SK-N-SH (cell line): ENCODE measurements at regions not wholly inside any gene's neighbourhood (a gene's known extent, or its start where the extent isn't known, plus 50 kb on each side); places are given as distances from the start of the nearest gene placed in this dataset.

Experiments
- CTCF ChIA-PET: fragments of 300-600, 350-600 bp; formaldehyde crosslinking; extraction: SDS; loops from one replicate; lab custom pipeline; 2021; lab: Yijun Ruan, JAX
- POLR2A ChIA-PET: fragments of 350-600 bp; sonication (Branson Sonifier 250); formaldehyde crosslinking; extraction: SDS; loops from one replicate; lab custom pipeline; 2020; ENCODE audit warnings: antibody characterized with exemption, inconsistent platforms; lab: Yijun Ruan, JAX
- DNase-seq: peaks from one replicate; pipeline ENCODE4 v3.0.0; 2012
- H2AFZ ChIP-seq: fragments of 200-600 bp; sonication (generic); 2 replicates; pipeline ENCODE4 v1.8.1; 2016; ENCODE audit warnings: antibody characterized with exemption, mild to moderate bottlenecking, low read depth
- H3F3A ChIP-seq: fragments of 200-600 bp; sonication (generic); replicated peaks from 2 replicates; pipeline ENCODE3; 2016; ENCODE audit warnings: antibody characterized with exemption, mild to moderate bottlenecking; ENCODE audit not compliant: insufficient read depth
- H3K27ac ChIP-seq, 2 experiments: fragments of 200-500 bp in 1 of 2; fragments of 200-600 bp in 1 of 2; sonication (Bioruptor generic) in 1 of 2; sonication (generic), shearing (Covaris generic) in 1 of 2; 2 replicates each; pipeline versions ENCODE4 v1.5.1 to v1.6.1; 2014 to 2016; ENCODE audit warnings: low read depth in 2 of 2, inconsistent platforms in 1 of 2, low read length in 1 of 2, mild to moderate bottlenecking in 1 of 2, mixed read lengths in 1 of 2
- H3K27me3 ChIP-seq: fragments of 200-600 bp; sonication (generic), shearing (Covaris generic); 2 replicates; pipeline ENCODE4 v1.6.1; 2016; ENCODE audit warnings: mixed run types; ENCODE audit not compliant: insufficient read depth
- H3K36me3 ChIP-seq, 2 experiments: fragments of 200-500 bp in 1 of 2; fragments of 200-600 bp in 1 of 2; sonication (Bioruptor generic) in 1 of 2; sonication (generic) in 1 of 2; replicated peaks in 1 of 2; 2 replicates each; pipeline versions ENCODE3 to v1.5.1; 2014 to 2016; ENCODE audit warnings: low read length in 1 of 2, mild to moderate bottlenecking in 1 of 2; ENCODE audit not compliant: insufficient read depth in 2 of 2, control insufficient read depth in 1 of 2
- H3K4me1 ChIP-seq, 2 experiments: fragments of 200-500 bp in 1 of 2; fragments of 200-600 bp in 1 of 2; sonication (Bioruptor generic) in 1 of 2; sonication (generic), shearing (Covaris generic) in 1 of 2; 2 replicates each; pipeline versions ENCODE4 v1.5.1 to v1.6.1; 2014 to 2016; ENCODE audit warnings: low read depth in 1 of 2, low read length in 1 of 2, mixed run types in 1 of 2; ENCODE audit not compliant: insufficient read depth in 2 of 2, control insufficient read depth in 1 of 2
- H3K4me2 ChIP-seq: fragments of 200-600 bp; sonication (generic), shearing (Covaris generic); 2 replicates; pipeline ENCODE4 v1.6.1; 2017; ENCODE audit warnings: mixed run types
- H3K4me3 ChIP-seq, 2 experiments: fragments of 200-500 bp in 1 of 2; fragments of 200-600 bp in 1 of 2; sonication (Bioruptor generic) in 1 of 2; sonication (generic), shearing (Covaris generic) in 1 of 2; 2 replicates each; pipeline versions ENCODE4 v1.5.1 to v1.8.1; 2014 to 2016; ENCODE audit warnings: low read depth in 2 of 2, inconsistent platforms in 1 of 2, low read length in 1 of 2, mild to moderate bottlenecking in 1 of 2, mixed read lengths in 1 of 2, moderate library complexity in 1 of 2
- H3K79me2 ChIP-seq: fragments of 200-600 bp; sonication (generic); 2 replicates; pipeline ENCODE4 v1.8.1; 2017; ENCODE audit warnings: mild to moderate bottlenecking; ENCODE audit not compliant: insufficient read depth
- H3K9ac ChIP-seq: fragments of 200-600 bp; sonication (generic); 2 replicates; pipeline ENCODE4 v1.6.1; 2017; ENCODE audit warnings: mixed run types
- H3K9me2 ChIP-seq: fragments of 200-600 bp; sonication (generic); 2 replicates; pipeline ENCODE4 v1.6.1; 2017; ENCODE audit warnings: mixed run types
- H3K9me3 ChIP-seq: fragments of 200-600 bp; sonication (generic); 2 replicates; pipeline ENCODE4 v1.6.1; 2017; ENCODE audit warnings: mixed run types, mild to moderate bottlenecking, moderate library complexity
- H4K20me1 ChIP-seq: fragments of 200-600 bp; sonication (generic); 2 replicates; pipeline ENCODE4 v1.6.1; 2017; ENCODE audit warnings: mild to moderate bottlenecking, mixed run types; ENCODE audit not compliant: insufficient read depth
- CHD2 ChIP-seq: fragments of 150-350 bp; IDR thresholded peaks from 2 replicates; pipeline ENCODE4 v1.6.1; 2018; ENCODE audit warnings: low read length; ENCODE audit not compliant: partially characterized antibody
- FOXJ3 ChIP-seq: sonication (generic); formaldehyde crosslinking; IDR thresholded peaks from 2 replicates; pipeline ENCODE4 v1.5.1; 2020; ENCODE audit warnings: mild to moderate bottlenecking, missing genetic modification reagents
- GABPA ChIP-seq: IDR thresholded peaks from 2 replicates; pipeline ENCODE4 v1.4.0; 2012; ENCODE audit warnings: low read depth, mild to moderate bottlenecking
- GATA2 ChIP-seq: sonication (generic); formaldehyde crosslinking; IDR thresholded peaks from 2 replicates; pipeline ENCODE4 v1.5.0; 2020; ENCODE audit warnings: mild to moderate bottlenecking, missing genetic modification reagents
- IRF3 ChIP-seq: fragments of 150-350 bp; IDR thresholded peaks from 2 replicates; pipeline ENCODE4 v1.6.1; 2016; ENCODE audit warnings: mild to moderate bottlenecking, low read depth, low read length
- MXI1 ChIP-seq: IDR thresholded peaks from 2 replicates; pipeline ENCODE4 v1.6.1; 2012; ENCODE audit warnings: mild to moderate bottlenecking, low read depth, low read length, improper control_type of control experiment
- POLR2AphosphoS5 ChIP-seq: IDR thresholded peaks from 2 replicates; pipeline ENCODE4 v1.6.1; 2012; ENCODE audit warnings: low read depth, low read length
- RAD21 ChIP-seq: IDR thresholded peaks from 2 replicates; pipeline ENCODE4 v1.6.1; 2012; ENCODE audit warnings: mild to moderate bottlenecking, low read length
- TEAD4 ChIP-seq: IDR thresholded peaks from 2 replicates; pipeline ENCODE4 v1.4.0; 2012; ENCODE audit warnings: mild to moderate bottlenecking, borderline replicate concordance; ENCODE audit not compliant: insufficient read depth
- YY1 ChIP-seq: IDR thresholded peaks from 2 replicates; pipeline ENCODE4 v1.4.0; 2012; ENCODE audit warnings: low read depth, mild to moderate bottlenecking
- WGBS: methylation state at CpG from one replicate; pipeline ENCODE4 v1.1.6; 2017; ENCODE audit warnings: low lambda C conversion rate; 5-methylcytosine and 5-hydroxymethylcytosine counted together
- TF ChIP-seq, protein P1 (sequence below): IDR thresholded peaks from 2 replicates; pipeline ENCODE4 v1.4.0; 2012; ENCODE audit warnings: low read depth
- TF ChIP-seq, protein P2 (sequence below): IDR thresholded peaks from 2 replicates; pipeline ENCODE4 v1.4.0; 2012; ENCODE audit warnings: low read depth, borderline replicate concordance

GRCh38 chr12:67151886-67152285 is 117.3 kb upstream of the CAND1 start:
- H3K27ac ChIP-seq = no peak overlapping the region
- no peaks in the 10 kb centered on the region for H3K79me2 ChIP-seq
- ChIA-PET POLR2A (no interaction called here), CTCF (interaction anchor here (1.5 kb wide), 1 partner anchor 9 kb away, joined by 4 read pairs; no protein-coding TSS in a partner anchor)
- H3K9me2 ChIP-seq = no peaks in the 10 kb centered on the region
- H3K9me3 ChIP-seq = no peaks in the 10 kb centered on the region
- 31% methylated on average over 3 of the region's 3 CpGs for WGBS
- no peak for DNase-seq
- no peak overlapping the region for H3K4me2 ChIP-seq
- H3K4me3 ChIP-seq = no peak overlapping the region
- H3K9ac ChIP-seq = no peak overlapping the region
- H2AFZ ChIP-seq = no peak overlapping the region
- H3F3A ChIP-seq = no peaks in the 10 kb centered on the region
- no peaks in the 10 kb centered on the region for H3K36me3 ChIP-seq
- H3K27me3 ChIP-seq = no peaks in the 10 kb centered on the region
- H4K20me1 ChIP-seq = no peaks in the 10 kb centered on the region
- no peaks in the 10 kb centered on the region for H3K4me1 ChIP-seq
- TF ChIP-seq, protein P1, sequence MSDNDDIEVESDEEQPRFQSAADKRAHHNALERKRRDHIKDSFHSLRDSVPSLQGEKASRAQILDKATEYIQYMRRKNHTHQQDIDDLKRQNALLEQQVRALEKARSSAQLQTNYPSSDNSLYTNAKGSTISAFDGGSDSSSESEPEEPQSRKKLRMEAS = no peak
- no peak for TF ChIP-seq IRF3
- no peak for TF ChIP-seq RAD21

DNA sequence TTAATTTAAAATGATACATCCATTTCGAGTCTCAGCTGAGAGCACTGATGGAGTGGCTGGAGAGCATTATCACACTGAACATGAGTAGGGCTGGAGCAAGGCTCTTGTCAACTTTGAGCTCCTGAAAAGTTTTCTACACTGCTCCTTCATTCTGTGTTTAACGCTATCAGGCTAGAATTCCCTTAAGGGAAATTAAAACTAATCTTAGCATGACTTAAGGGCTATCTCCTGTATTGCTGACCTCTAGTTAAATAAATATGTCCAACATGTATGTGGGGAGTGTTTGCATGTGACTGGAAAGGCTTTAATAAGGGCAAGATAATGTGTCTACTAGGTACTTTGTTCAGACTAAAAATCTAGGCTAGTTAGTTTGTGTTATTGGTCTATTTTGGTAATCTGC is 116.7 kb upstream of the CAND1 start:
- H2AFZ ChIP-seq = no peak overlapping the region
- TF ChIP-seq CHD2 = no peak
- TF ChIP-seq TEAD4 = no peak
- TF ChIP-seq FOXJ3 (CRISPR knock-in tag) = no peak
- TF ChIP-seq, protein P1 = no peak
- TF ChIP-seq GATA2 (CRISPR knock-in tag) = no peak
- H4K20me1 ChIP-seq = no peaks in the 10 kb centered on the region
- H3K4me2 ChIP-seq = no peak overlapping the region
- H3K4me1 ChIP-seq = no peaks in the 10 kb centered on the region
- POLR2A ChIA-PET = no interaction called here
- H3F3A ChIP-seq = no peaks in the 10 kb centered on the region
- DNase-seq = no peak
- H3K36me3 ChIP-seq = no peaks in the 10 kb centered on the region
- no peaks in the 10 kb centered on the region for H3K9me3 ChIP-seq
- H3K79me2 ChIP-seq = no peaks in the 10 kb centered on the region
- H3K9me2 ChIP-seq = no peaks in the 10 kb centered on the region
- no peak overlapping the region for H3K27ac ChIP-seq
- H3K9ac ChIP-seq = no peak overlapping the region
- CTCF ChIA-PET = interaction anchor here (1.5 kb wide), 1 partner anchor 8 kb away, joined by 4 read pairs; no protein-coding TSS in a partner anchor
- H3K4me3 ChIP-seq = no peak overlapping the region
- WGBS = 13% methylated on average over 2 of the region's 2 CpGs
- H3K27me3 ChIP-seq = no peaks in the 10 kb centered on the region

- Histone ChIP-seq H3K9ac (no peak overlapping the region), H3K4me1 (no peaks in the 10 kb centered on the region), H3K36me3 (no peaks in the 10 kb centered on the region), H3K9me2 (no peaks in the 10 kb centered on the region), H3K27ac (no peak overlapping the region), H3F3A (no peaks in the 10 kb centered on the region), H3K27me3 (no peaks in the 10 kb centered on the region), H3K9me3 (no peaks in the 10 kb centered on the region), H2AFZ (no peak overlapping the region)
- 36% methylated on average over 3 of the region's 3 CpGs for WGBS
- TF ChIP-seq YY1 (no peak), GABPA (no peak), POLR2AphosphoS5 (no peak), MXI1 (no peak)
- TF ChIP-seq, protein P2, sequence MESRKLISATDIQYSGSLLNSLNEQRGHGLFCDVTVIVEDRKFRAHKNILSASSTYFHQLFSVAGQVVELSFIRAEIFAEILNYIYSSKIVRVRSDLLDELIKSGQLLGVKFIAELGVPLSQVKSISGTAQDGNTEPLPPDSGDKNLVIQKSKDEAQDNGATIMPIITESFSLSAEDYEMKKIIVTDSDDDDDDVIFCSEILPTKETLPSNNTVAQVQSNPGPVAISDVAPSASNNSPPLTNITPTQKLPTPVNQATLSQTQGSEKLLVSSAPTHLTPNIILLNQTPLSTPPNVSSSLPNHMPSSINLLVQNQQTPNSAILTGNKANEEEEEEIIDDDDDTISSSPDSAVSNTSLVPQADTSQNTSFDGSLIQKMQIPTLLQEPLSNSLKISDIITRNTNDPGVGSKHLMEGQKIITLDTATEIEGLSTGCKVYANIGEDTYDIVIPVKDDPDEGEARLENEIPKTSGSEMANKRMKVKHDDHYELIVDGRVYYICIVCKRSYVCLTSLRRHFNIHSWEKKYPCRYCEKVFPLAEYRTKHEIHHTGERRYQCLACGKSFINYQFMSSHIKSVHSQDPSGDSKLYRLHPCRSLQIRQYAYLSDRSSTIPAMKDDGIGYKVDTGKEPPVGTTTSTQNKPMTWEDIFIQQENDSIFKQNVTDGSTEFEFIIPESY = no peak
- TF ChIP-seq, all 33 proteins: peak for 0
- no peak overlapping the region for H3K4me2 ChIP-seq
- no peaks in the 10 kb centered on the region for H3K79me2 ChIP-seq
- no peak for DNase-seq
- ChIA-PET CTCF (interaction anchor here (1.2 kb wide), 1 partner anchor 14 kb away, joined by 4 read pairs; no protein-coding TSS in a partner anchor), POLR2A (no interaction called here)
- H4K20me1 ChIP-seq = no peaks in the 10 kb centered on the region
- H3K4me3 ChIP-seq = no peak overlapping the region
These were observed 114.3 kb upstream of the CAND1 start for GRCh38 chr12:67154901-67155300.
